Uterus (tissue), 3 donors: ENCODE measurements at regions not wholly inside any gene's neighbourhood (a gene's known extent, or its start where the extent isn't known, plus 50 kb on each side); places are given as distances from the start of the nearest gene placed in this dataset.
"Not testable (repeated sequence)": the region's sequence is repeated elsewhere in the genome, so short reads cannot be mapped to it uniquely, and the experiment has no call there.

Experiments used
- DNase-seq, 2 donors: peaks; one replicate each; pipeline ENCODE4 v3.0.0-alpha.2; 2019 to 2020
- H3K27ac ChIP-seq, 2 donors: fragments of 200-600 bp; sonication (generic); 1 replicate in 1 of 2; 2 replicates in 1 of 2; pipeline ENCODE4 v1.5.1; 2016 to 2018
- H3K27me3 ChIP-seq, 2 donors: fragments of 200-600 bp; sonication (generic); one replicate each; pipeline ENCODE4 v1.5.1; 2018 to 2019; ENCODE audit warnings: control low read depth in 1 of 2
- H3K36me3 ChIP-seq, 2 donors: fragments of 200-600 bp; sonication (generic); one replicate each; pipeline ENCODE4 v1.5.1; 2019; ENCODE audit warnings: control low read depth in 1 of 2
- H3K4me1 ChIP-seq, 2 donors: fragments of 200-600 bp; sonication (generic); one replicate each; pipeline ENCODE4 v1.5.1; 2018 to 2019; ENCODE audit warnings: control low read depth in 1 of 2
- H3K4me3 ChIP-seq, 2 donors: fragments of 200-600 bp; sonication (generic); 1 replicate in 1 of 2; 2 replicates in 1 of 2; pipeline ENCODE4 v1.5.1; 2018 to 2019; ENCODE audit warnings: mild to moderate bottlenecking in 1 of 2
- H3K9me3 ChIP-seq, 2 donors: fragments of 200-600 bp; sonication (generic); one replicate each; pipeline ENCODE4 v1.5.1; 2019; ENCODE audit warnings: control low read depth in 1 of 2
- CTCF ChIP-seq, 4 experiments: fragments of 200-600 bp in 2 of 4; fragments of 450-650 bp in 2 of 4; sonication (generic) in 2 of 4; IDR thresholded peaks; one replicate each; pipeline ENCODE4 v1.5.1; 2016 to 2019; ENCODE audit warnings: antibody characterized with exemption in 4 of 4, mild to moderate bottlenecking in 2 of 4, moderate library complexity in 1 of 4
- POLR2A ChIP-seq, 2 donors: fragments of 450-650 bp; IDR thresholded peaks; one replicate each; pipeline ENCODE4 v1.6.1; 2016; ENCODE audit warnings: antibody characterized with exemption in 2 of 2, mild to moderate bottlenecking in 1 of 2, moderate library complexity in 1 of 2
- intact Hi-C: fragments of 100-400 bp; cut with DNase I; formaldehyde crosslinking; loops from one replicate; pipeline ENCODE4 v1.15.1; 2023; ENCODE audit warnings: low total_unique reads
- donor health status: DM: yes; HTN: yes; CAD: no.

GRCh38 chr3:73999501-73999900, 374.8 kb upstream of the PDZRN3 start:
- intact Hi-C loops, result no loop called here
- no peak for TF ChIP-seq POLR2A (IDR thresholded peaks at IDR 0.05)
- no peak for TF ChIP-seq CTCF (IDR thresholded peaks at IDR 0.05)
- H3K27me3 ChIP-seq, result no peaks in the 10 kb centered on the region
- no peak overlapping the region for H3K4me3 ChIP-seq
- no peak overlapping the region for H3K27ac ChIP-seq
- no peaks in the 10 kb centered on the region for H3K4me1 ChIP-seq
- H3K36me3 ChIP-seq, result no peaks in the 10 kb centered on the region
- no peaks in the 10 kb centered on the region for H3K9me3 ChIP-seq
- no peak for DNase-seq

DNA sequence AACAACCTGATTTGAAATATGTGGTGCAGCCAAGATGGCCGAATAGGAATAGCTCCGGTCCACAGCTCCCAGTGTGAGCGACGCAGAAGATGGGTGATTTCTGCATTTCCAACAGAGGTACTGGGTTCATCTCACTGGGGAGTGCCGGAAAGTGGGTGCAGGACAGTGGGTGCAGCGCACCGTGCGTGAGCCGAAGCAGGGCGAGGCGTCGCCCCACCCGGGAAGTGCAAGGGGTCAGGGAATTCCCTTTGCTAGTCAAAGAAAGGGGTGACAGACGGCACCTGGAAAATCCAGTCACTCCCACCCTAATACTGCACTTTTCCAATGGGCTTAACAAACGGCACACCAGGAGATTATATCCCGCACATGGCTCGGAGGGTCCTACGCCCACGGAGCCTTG, 365.9 kb upstream of the PDZRN3 start:
- H3K27ac ChIP-seq, DNase-seq, H3K27me3 ChIP-seq, H3K4me1 ChIP-seq, intact Hi-C loops, H3K4me3 ChIP-seq, H3K9me3 ChIP-seq, H3K36me3 ChIP-seq: not testable (repeated sequence)

GRCh38 chr3:73966733-73967132, 342.0 kb upstream of the PDZRN3 start:
- no peak overlapping the region for H3K4me3 ChIP-seq
- H3K27me3 ChIP-seq, result no peaks in the 10 kb centered on the region
- intact Hi-C loops, result no loop called here
- no peak for DNase-seq
- H3K36me3 ChIP-seq, result no peaks in the 10 kb centered on the region
- H3K4me1 ChIP-seq, result no peaks in the 10 kb centered on the region
- TF ChIP-seq CTCF (IDR thresholded peaks at IDR 0.05), result no peak
- no peak for TF ChIP-seq POLR2A (IDR thresholded peaks at IDR 0.05)
- no peaks in the 10 kb centered on the region for H3K9me3 ChIP-seq
- H3K27ac ChIP-seq, result no peak overlapping the region

GRCh38 chr3:73964818-73965217, 340.1 kb upstream of the PDZRN3 start:
- intact Hi-C loops, result no loop called here
- H3K36me3 ChIP-seq, result no peaks in the 10 kb centered on the region
- no peak for DNase-seq
- no peak overlapping the region for H3K4me3 ChIP-seq
- no peaks in the 10 kb centered on the region for H3K9me3 ChIP-seq
- TF ChIP-seq CTCF (IDR thresholded peaks at IDR 0.05) (no peak), POLR2A (IDR thresholded peaks at IDR 0.05) (no peak)
- no peaks in the 10 kb centered on the region for H3K27me3 ChIP-seq
- no peak overlapping the region for H3K27ac ChIP-seq
- no peaks in the 10 kb centered on the region for H3K4me1 ChIP-seq

DNA sequence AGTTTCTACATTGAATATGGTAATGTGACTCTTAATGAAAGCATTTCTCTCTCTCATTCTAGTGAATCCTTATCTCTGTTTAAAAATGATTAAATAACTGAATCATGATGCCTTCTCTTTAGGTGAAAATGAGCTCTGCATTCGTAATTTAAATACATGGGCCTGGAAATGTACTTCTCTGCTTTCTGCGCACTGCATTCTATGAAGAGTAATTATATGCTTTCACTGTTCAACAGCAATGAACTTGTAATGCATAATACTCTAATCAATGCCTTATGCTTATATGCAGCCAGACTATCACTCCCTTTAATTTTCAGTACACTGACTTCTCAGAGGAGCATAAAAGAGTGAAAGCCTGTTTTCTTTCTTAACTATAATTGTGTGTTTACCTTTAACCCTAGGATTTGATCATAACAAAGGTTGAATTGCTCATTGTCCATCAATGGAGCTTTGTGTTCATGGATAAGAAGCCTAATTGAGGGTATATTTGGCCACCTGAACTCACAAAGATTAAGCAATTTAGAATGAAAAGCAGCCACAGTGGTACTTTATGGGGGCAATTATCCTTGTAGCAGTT, 330.8 kb upstream of the PDZRN3 start:
- no peak overlapping the region for H3K4me3 ChIP-seq
- no peaks in the 10 kb centered on the region for H3K4me1 ChIP-seq

More for the DNA sequence above, 330.8 kb upstream of the PDZRN3 start:
- Histone ChIP-seq H3K9me3 (no peaks in the 10 kb centered on the region), H3K36me3 (no peaks in the 10 kb centered on the region), H3K27ac (no peak overlapping the region), H3K27me3 (no peaks in the 10 kb centered on the region)
- intact Hi-C loops, result no loop called here
- TF ChIP-seq POLR2A (IDR thresholded peaks at IDR 0.05) (no peak), CTCF (IDR thresholded peaks at IDR 0.05) (no peak)
- no peak for DNase-seq
